SK-N-SH treated with all-trans-retinoic acid at 6 μM for 48 hours (cell line): ENCODE measurements at regions not wholly inside any gene's neighbourhood (a gene's known extent, or its start where the extent isn't known, plus 50 kb on each side); places are given as distances from the start of the nearest gene placed in this dataset.

Experiments used
- ARNTL ChIP-seq: fragments of 450-650 bp; formaldehyde crosslinking; IDR thresholded peaks from 2 replicates; pipeline ENCODE4 v1.5.0; 2020; ENCODE audit warnings: low read depth, mild to moderate bottlenecking, moderate library complexity, borderline replicate concordance
- BACH2 ChIP-seq: fragments of 250-450 bp; sonication (Bioruptor Pico); IDR thresholded peaks from 2 replicates; pipeline ENCODE4 v1.9.0; 2021; ENCODE audit warnings: mild to moderate bottlenecking, borderline replicate concordance
- CREB5 ChIP-seq: fragments of 250-450 bp; sonication (Bioruptor Pico); IDR thresholded peaks from 2 replicates; pipeline ENCODE4 v1.5.1; 2020; ENCODE audit warnings: low read depth, mild to moderate bottlenecking, moderate library complexity
- GLIS3 ChIP-seq: fragments of 250-450 bp; sonication (Bioruptor Pico); IDR thresholded peaks from 2 replicates; pipeline ENCODE4 v1.5.0; 2020; ENCODE audit warnings: mild to moderate bottlenecking, moderate library complexity
- OSR1 ChIP-seq: fragments of 250-450 bp; sonication (Bioruptor Pico); IDR thresholded peaks from 2 replicates; pipeline ENCODE4 v1.8.0; 2022; ENCODE audit warnings: moderate library complexity, mild to moderate bottlenecking, inconsistent platforms
- PATZ1 ChIP-seq: fragments of 250-450 bp; sonication (Bioruptor Pico); IDR thresholded peaks from 2 replicates; pipeline ENCODE4 v1.8.0; 2020; ENCODE audit warnings: mild to moderate bottlenecking, moderate library complexity, borderline replicate concordance
- POU6F1 ChIP-seq: fragments of 250-450 bp; sonication (Bioruptor Pico); IDR thresholded peaks from 2 replicates; pipeline ENCODE4 v1.8.0; 2021; ENCODE audit warnings: low read depth, mild to moderate bottlenecking, moderate library complexity, borderline replicate concordance
- RARB ChIP-seq: fragments of 250-450 bp; sonication (Bioruptor Pico); IDR thresholded peaks from 2 replicates; pipeline ENCODE4 v1.8.0; 2021; ENCODE audit warnings: mild to moderate bottlenecking, moderate library complexity
- SNAI2 ChIP-seq: fragments of 250-450 bp; sonication (Bioruptor Pico); IDR thresholded peaks from 2 replicates; pipeline ENCODE4 v1.5.0; 2020; ENCODE audit warnings: mild to moderate bottlenecking, moderate library complexity
- TF ChIP-seq, protein P1 (sequence below): fragments of 250-450 bp; sonication (Bioruptor Pico); IDR thresholded peaks from 2 replicates; pipeline ENCODE4 v1.5.0; 2020; ENCODE audit warnings: mild to moderate bottlenecking, moderate library complexity

- TF ChIP-seq, protein P1, sequence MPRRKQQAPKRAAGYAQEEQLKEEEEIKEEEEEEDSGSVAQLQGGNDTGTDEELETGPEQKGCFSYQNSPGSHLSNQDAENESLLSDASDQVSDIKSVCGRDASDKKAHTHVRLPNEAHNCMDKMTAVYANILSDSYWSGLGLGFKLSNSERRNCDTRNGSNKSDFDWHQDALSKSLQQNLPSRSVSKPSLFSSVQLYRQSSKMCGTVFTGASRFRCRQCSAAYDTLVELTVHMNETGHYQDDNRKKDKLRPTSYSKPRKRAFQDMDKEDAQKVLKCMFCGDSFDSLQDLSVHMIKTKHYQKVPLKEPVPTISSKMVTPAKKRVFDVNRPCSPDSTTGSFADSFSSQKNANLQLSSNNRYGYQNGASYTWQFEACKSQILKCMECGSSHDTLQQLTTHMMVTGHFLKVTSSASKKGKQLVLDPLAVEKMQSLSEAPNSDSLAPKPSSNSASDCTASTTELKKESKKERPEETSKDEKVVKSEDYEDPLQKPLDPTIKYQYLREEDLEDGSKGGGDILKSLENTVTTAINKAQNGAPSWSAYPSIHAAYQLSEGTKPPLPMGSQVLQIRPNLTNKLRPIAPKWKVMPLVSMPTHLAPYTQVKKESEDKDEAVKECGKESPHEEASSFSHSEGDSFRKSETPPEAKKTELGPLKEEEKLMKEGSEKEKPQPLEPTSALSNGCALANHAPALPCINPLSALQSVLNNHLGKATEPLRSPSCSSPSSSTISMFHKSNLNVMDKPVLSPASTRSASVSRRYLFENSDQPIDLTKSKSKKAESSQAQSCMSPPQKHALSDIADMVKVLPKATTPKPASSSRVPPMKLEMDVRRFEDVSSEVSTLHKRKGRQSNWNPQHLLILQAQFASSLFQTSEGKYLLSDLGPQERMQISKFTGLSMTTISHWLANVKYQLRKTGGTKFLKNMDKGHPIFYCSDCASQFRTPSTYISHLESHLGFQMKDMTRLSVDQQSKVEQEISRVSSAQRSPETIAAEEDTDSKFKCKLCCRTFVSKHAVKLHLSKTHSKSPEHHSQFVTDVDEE, result no peak
- TF ChIP-seq CREB5, result no peak
- no peak for TF ChIP-seq PATZ1 (CRISPR knock-in tag)
- TF ChIP-seq SNAI2 (CRISPR knock-in tag), result no peak
- TF ChIP-seq OSR1 (CRISPR knock-in tag), result no peak
- no peak for TF ChIP-seq POU6F1
- no peak for TF ChIP-seq GLIS3 (CRISPR knock-in tag)
- TF ChIP-seq ARNTL (CRISPR knock-in tag), result no peak
- TF ChIP-seq BACH2, result no peak
- TF ChIP-seq RARB (CRISPR knock-in tag), result no peak
Measured at GRCh38 chr10:2812631-2813030, 254.7 kb upstream of the PFKP start.
